ENCODE measurements at regions not wholly inside any gene's neighbourhood (a gene's known extent, or its start where the extent isn't known, plus 50 kb on each side); places are given as distances from the start of the nearest gene placed in this dataset.

- no peaks in the 10 kb centered on the region for H3K4me1 ChIP-seq (ENCODE audit: control insufficient read depth in 1 of 2, insufficient read depth in 2 of 2, low read length in 2 of 2)
- H3K36me3 ChIP-seq (replicated peaks in 1 of 2; ENCODE audit: control insufficient read depth in 1 of 2, insufficient read depth in 2 of 2, low read length in 2 of 2), result no peaks in the 10 kb centered on the region
- H3K9ac ChIP-seq (ENCODE audit: insufficient read depth, low read length, poor library complexity, severe bottlenecking), result no peak overlapping the region
- H3K79me2 ChIP-seq (ENCODE audit: insufficient read depth, low read length), result no peaks in the 10 kb centered on the region
- Mint-ChIP-seq H3K27me3 (ENCODE audit: low read depth in 3 of 3) (no peaks in the 10 kb centered on the region), H3K36me3 (no peaks in the 10 kb centered on the region), H3K27ac (no peak overlapping the region), H3K4me1 (no peaks in the 10 kb centered on the region), H3K9me3 (peaks cover 5 to 15% (median 8%) of the 10 kb centered on the region in 7 donors), H3K4me3 (no peak overlapping the region)
- no peaks in the 10 kb centered on the region for H4K20me1 ChIP-seq (ENCODE audit: insufficient read depth, low read length)
- no peak overlapping the region for H3K27ac ChIP-seq (ENCODE audit: low read depth in 1 of 2, low read length in 2 of 2)
- no peak overlapping the region for H3K4me2 ChIP-seq (replicated peaks; ENCODE audit: extremely low read depth, low read length, poor library complexity, severe bottlenecking)
- no peak for TF ChIP-seq CTCF (IDR thresholded peaks at IDR 0.05)
- no CpG with 5 or more reads among the region's 2 CpGs for WGBS (ENCODE audit: insufficient coverage)
- H3K9me3 ChIP-seq (replicated peaks in 1 of 2; ENCODE audit: control insufficient read depth in 1 of 2, insufficient read depth in 1 of 2, low read length in 2 of 2), result peaks cover 0 to 3% of the 10 kb centered on the region in 2 donors
- no peak for DNase-seq
- intact Hi-C loops (cut with micrococcal nuclease), result no loop called here
- no peak overlapping the region for H2AFZ ChIP-seq (ENCODE audit: insufficient read depth, low read depth, low read length, poor library complexity, severe bottlenecking)
- no peak overlapping the region for H3K4me3 ChIP-seq (replicated peaks in 1 of 3; ENCODE audit: low read depth in 2 of 3, low read length in 3 of 3)
- H3K27me3 ChIP-seq (ENCODE audit: control insufficient read depth in 2 of 2, insufficient read depth in 2 of 2, low read length in 2 of 2), result no peaks in the 10 kb centered on the region
Measured at GRCh38 chr16:72680732-72681131, 367.2 kb downstream of the ZFHX3 start.

- no peak overlapping the region for H3K4me3 Mint-ChIP-seq
Measured at GRCh38 chr16:72679856-72680255, 368.1 kb downstream of the ZFHX3 start.

More at GRCh38 chr16:72679856-72680255, 368.1 kb downstream of the ZFHX3 start:
- H3K4me1 Mint-ChIP-seq, result no peaks in the 10 kb centered on the region
- H3K27ac Mint-ChIP-seq, result no peak overlapping the region
- Histone ChIP-seq H4K20me1 (ENCODE audit: insufficient read depth, low read length) (no peaks in the 10 kb centered on the region), H3K4me3 (replicated peaks in 1 of 3; ENCODE audit: low read depth in 2 of 3, low read length in 3 of 3) (no peak overlapping the region), H3K27ac (ENCODE audit: low read depth in 1 of 2, low read length in 2 of 2) (no peak overlapping the region), H3K9ac (ENCODE audit: insufficient read depth, low read length, poor library complexity, severe bottlenecking) (no peak overlapping the region), H3K27me3 (ENCODE audit: control insufficient read depth in 2 of 2, insufficient read depth in 2 of 2, low read length in 2 of 2) (no peaks in the 10 kb centered on the region), H3K79me2 (ENCODE audit: insufficient read depth, low read length) (no peaks in the 10 kb centered on the region), H3K9me3 (replicated peaks in 1 of 2; ENCODE audit: control insufficient read depth in 1 of 2, insufficient read depth in 1 of 2, low read length in 2 of 2) (peaks cover 0 to 9% of the 10 kb centered on the region in 2 donors), H2AFZ (ENCODE audit: insufficient read depth, low read depth, low read length, poor library complexity, severe bottlenecking) (no peak overlapping the region), H3K36me3 (replicated peaks in 1 of 2; ENCODE audit: control insufficient read depth in 1 of 2, insufficient read depth in 2 of 2, low read length in 2 of 2) (no peaks in the 10 kb centered on the region), H3K4me1 (ENCODE audit: control insufficient read depth in 1 of 2, insufficient read depth in 2 of 2, low read length in 2 of 2) (no peaks in the 10 kb centered on the region), H3K4me2 (replicated peaks; ENCODE audit: extremely low read depth, low read length, poor library complexity, severe bottlenecking) (no peak overlapping the region)
- TF ChIP-seq CTCF (IDR thresholded peaks at IDR 0.05), result no peak
- no peaks in the 10 kb centered on the region for H3K36me3 Mint-ChIP-seq
- intact Hi-C loops (cut with micrococcal nuclease), result no loop called here
- H3K27me3 Mint-ChIP-seq (ENCODE audit: low read depth in 3 of 3), result no peaks in the 10 kb centered on the region
- no peak for DNase-seq
- H3K9me3 Mint-ChIP-seq, result peaks cover 7 to 22% (median 13%) of the 10 kb centered on the region in 7 donors
